Activated CD8-positive, alpha-beta memory T cell treated with anti-CD3 and anti-CD28 coated beads, Interleukin-2, amount 10 ng/mL, durations not matched to agents 7 days and 5 days (primary cell): ENCODE measurements at regions not wholly inside any gene's neighbourhood (a gene's known extent, or its start where the extent isn't known, plus 50 kb on each side); places are given as distances from the start of the nearest gene placed in this dataset.

Experiments
- ATAC-seq: fragments of 150-1000 bp; cut with Tn5 transposase; one replicate; pipeline ENCODE4 v1.10.0; 2021; ENCODE audit warnings: moderate library complexity
- CTCF ChIA-PET: fragments of 350-600 bp; sonication (Branson Sonifier 250); formaldehyde crosslinking; loops from one replicate; lab custom pipeline; 2021; ENCODE audit warnings: antibody characterized with exemption; lab: Charles Lee
- DNase-seq: peaks from one replicate; pipeline ENCODE4 v3.0.0-alpha.2; 2020
- H3K27ac Mint-ChIP-seq: one replicate; pipeline ENCODE4 v1.8.0; 2021; ENCODE audit warnings: mild to moderate bottlenecking, mixed read lengths
- H3K27me3 Mint-ChIP-seq: one replicate; pipeline ENCODE4 v1.8.0; 2021; ENCODE audit warnings: mixed read lengths
- H3K36me3 Mint-ChIP-seq: one replicate; pipeline ENCODE4 v1.8.0; 2021; ENCODE audit warnings: mild to moderate bottlenecking, mixed read lengths
- H3K4me1 Mint-ChIP-seq: one replicate; pipeline ENCODE4 v1.8.0; 2021; ENCODE audit warnings: mixed read lengths
- H3K4me3 Mint-ChIP-seq: one replicate; pipeline ENCODE4 v1.8.0; 2021; ENCODE audit warnings: mild to moderate bottlenecking, moderate library complexity, mixed read lengths
- H3K9me3 Mint-ChIP-seq: one replicate; pipeline ENCODE4 v1.8.0; 2022; ENCODE audit warnings: low read depth, mixed read lengths

DNA sequence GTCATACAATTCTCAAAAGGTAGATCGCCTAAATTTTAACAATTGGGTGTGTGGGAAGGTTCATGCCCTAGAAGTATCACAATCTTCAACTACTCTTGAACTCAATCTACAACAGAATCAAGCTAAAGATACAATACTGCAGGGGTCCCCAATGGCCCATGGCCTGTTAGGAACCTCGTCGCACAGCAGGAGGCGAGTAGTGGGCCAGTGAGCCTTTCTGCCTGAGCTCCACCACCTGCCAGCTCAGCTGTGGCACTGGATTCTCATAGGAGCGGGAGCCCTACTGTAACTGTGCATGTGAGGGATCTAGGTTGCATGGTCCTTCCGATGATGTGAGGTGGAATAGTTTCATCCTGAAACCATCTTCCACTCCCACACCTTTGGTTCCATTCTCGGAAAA is 230.6 kb downstream of the KLF12 start:
- CTCF ChIA-PET = no interaction called here
- no peaks in the 10 kb centered on the region for H3K27me3 Mint-ChIP-seq
- ATAC-seq (no peak), DNase-seq (no peak)
- H3K9me3 Mint-ChIP-seq = no peaks in the 10 kb centered on the region
- peaks cover 3% of the 10 kb centered on the region for H3K36me3 Mint-ChIP-seq
- H3K4me3 Mint-ChIP-seq = no peak overlapping the region
- H3K4me1 Mint-ChIP-seq = no peaks in the 10 kb centered on the region
- H3K27ac Mint-ChIP-seq = no peak overlapping the region

DNA sequence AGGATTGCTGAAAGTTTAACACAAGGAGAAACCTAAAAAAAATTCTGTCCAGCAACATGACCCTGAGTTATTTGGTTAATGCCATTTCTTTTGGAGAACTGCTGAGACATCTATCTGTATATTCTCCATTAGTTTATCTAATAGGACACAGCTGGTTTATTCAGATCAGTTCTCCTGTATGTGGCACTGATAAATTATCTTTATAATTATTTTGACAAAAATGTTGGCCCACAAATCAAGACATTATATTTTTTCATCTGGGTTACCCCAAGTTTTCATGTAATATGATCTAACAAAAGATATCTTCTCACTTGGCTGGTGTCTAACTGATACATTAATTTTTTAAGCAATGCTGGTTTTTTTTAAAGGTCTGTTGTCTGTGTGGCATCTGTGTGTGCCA is 231.4 kb downstream of the KLF12 start:
- H3K4me3 Mint-ChIP-seq = no peak overlapping the region
- ATAC-seq = no peak
- peaks cover 3% of the 10 kb centered on the region for H3K36me3 Mint-ChIP-seq
- no peaks in the 10 kb centered on the region for H3K4me1 Mint-ChIP-seq
- DNase-seq = no peak
- H3K9me3 Mint-ChIP-seq = no peaks in the 10 kb centered on the region
- no peaks in the 10 kb centered on the region for H3K27me3 Mint-ChIP-seq
- CTCF ChIA-PET = no interaction called here
- H3K27ac Mint-ChIP-seq = no peak overlapping the region

GRCh38 chr13:73902296-73902695 is 231.9 kb downstream of the KLF12 start:
- H3K4me1 Mint-ChIP-seq = no peaks in the 10 kb centered on the region
- no peak overlapping the region for H3K27ac Mint-ChIP-seq
- CTCF ChIA-PET = no interaction called here
- no peak for DNase-seq
- H3K27me3 Mint-ChIP-seq = no peaks in the 10 kb centered on the region
- H3K36me3 Mint-ChIP-seq = peaks cover 5% of the 10 kb centered on the region
- no peak for ATAC-seq
- H3K4me3 Mint-ChIP-seq = no peak overlapping the region
- no peaks in the 10 kb centered on the region for H3K9me3 Mint-ChIP-seq

DNA sequence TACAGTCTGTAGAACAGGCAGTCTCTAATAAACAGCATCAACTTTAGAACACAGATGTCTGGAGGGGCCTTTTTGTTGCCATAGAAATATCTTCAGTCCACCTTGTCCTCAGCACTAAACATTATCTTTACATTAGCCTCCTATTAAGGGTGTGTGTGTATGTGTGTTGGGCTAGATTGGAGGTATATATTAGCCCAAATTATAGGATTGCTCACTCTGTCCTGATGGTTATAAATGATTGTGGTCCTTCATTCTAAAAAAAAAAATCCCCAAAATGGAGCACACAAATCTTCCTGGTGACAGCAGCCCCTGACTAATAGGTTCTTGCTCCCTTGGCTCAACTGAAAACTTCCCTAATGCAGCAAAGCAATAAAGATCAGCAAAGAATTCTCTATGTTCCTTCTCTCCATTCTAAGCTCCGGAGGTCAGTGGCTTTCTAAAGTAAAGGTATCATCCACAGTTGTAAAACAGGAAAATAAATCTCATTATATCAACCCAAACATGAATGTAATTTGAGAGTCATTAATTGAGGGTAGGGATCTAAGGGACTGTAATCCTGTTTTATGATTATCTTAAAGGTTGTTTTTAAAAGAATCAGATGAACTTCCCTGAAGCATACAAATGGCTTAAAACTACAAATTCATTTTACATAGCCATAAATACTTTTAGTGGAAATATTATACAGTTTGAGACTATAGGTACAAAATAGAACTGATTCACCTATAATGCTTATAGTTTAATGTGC is 232.7 kb downstream of the KLF12 start:
- Mint-ChIP-seq H3K27me3 (no peaks in the 10 kb centered on the region), H3K27ac (no peak overlapping the region), H3K4me1 (no peaks in the 10 kb centered on the region), H3K36me3 (peaks cover 5% of the 10 kb centered on the region), H3K4me3 (no peak overlapping the region), H3K9me3 (no peaks in the 10 kb centered on the region)
- DNase-seq (no peak), ATAC-seq (no peak)
- CTCF ChIA-PET = no interaction called here

- Mint-ChIP-seq H3K36me3 (peaks cover 5% of the 10 kb centered on the region), H3K9me3 (no peaks in the 10 kb centered on the region), H3K27ac (no peak overlapping the region), H3K4me1 (no peaks in the 10 kb centered on the region), H3K27me3 (no peaks in the 10 kb centered on the region), H3K4me3 (no peak overlapping the region)
- ATAC-seq = no peak
- CTCF ChIA-PET = no interaction called here
- DNase-seq = no peak
Measured at GRCh38 chr13:73900591-73900990, 233.6 kb downstream of the KLF12 start.

DNA sequence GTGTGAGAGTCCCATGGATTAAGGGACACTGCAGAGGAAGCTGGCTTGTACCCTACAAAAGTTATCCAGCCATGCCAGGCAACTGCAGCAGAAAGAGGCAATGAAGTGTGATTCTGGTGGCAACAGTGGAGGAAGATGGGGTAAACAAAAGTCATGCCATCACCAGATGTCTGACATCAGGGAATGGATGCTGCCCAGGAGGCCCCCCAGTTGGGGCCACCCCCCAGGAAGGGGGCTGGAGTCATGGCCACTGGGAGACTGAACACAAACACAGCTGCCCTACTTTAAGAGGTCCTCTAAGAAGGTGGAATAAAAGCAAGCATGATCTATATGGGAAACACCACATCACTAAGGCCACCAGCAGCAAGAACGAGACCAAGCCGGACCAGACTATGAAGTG is 235.3 kb downstream of the KLF12 start:
- ATAC-seq (no peak), DNase-seq (no peak)
- H3K9me3 Mint-ChIP-seq = no peaks in the 10 kb centered on the region
- peaks cover 8% of the 10 kb centered on the region for H3K36me3 Mint-ChIP-seq
- no peak overlapping the region for H3K27ac Mint-ChIP-seq
- H3K4me1 Mint-ChIP-seq = peaks cover 3% of the 10 kb centered on the region
- H3K27me3 Mint-ChIP-seq = no peaks in the 10 kb centered on the region
- CTCF ChIA-PET = no interaction called here
- H3K4me3 Mint-ChIP-seq = no peak overlapping the region

GRCh38 chr13:73898276-73898675 is 235.9 kb downstream of the KLF12 start:
- Mint-ChIP-seq H3K36me3 (peaks cover 8% of the 10 kb centered on the region), H3K4me1 (peaks cover 3% of the 10 kb centered on the region), H3K27ac (no peak overlapping the region), H3K9me3 (no peaks in the 10 kb centered on the region), H3K27me3 (no peaks in the 10 kb centered on the region), H3K4me3 (no peak overlapping the region)
- no peak for ATAC-seq
- DNase-seq = no peak
- CTCF ChIA-PET = no interaction called here

DNA sequence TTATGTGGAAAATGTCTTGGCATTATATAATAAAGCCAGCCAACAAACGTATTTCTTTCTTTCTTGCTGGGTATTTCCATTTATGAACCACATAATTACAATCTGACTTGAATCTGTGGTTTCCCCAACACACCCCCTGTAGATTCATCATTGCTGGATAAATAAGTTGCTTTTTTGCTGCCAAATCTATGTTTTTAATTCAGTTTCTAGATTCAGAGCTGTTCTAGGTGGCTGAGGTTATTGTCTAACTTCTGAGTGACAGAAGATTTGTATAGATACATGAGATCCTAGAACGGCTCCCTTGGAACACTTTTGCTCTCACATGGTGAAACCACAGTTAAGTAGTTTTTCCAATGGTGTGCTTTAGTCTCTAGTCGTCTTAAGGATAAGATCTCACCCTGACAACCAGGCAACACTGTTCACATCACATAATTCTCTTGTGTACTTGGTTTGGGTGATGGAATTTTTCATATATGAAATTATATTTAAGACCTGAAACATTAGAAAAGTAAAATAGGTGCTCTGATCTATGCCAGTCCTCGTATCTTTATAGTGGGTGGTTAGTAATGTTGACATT is 239.1 kb downstream of the KLF12 start:
- H3K4me3 Mint-ChIP-seq = no peak overlapping the region
- no peaks in the 10 kb centered on the region for H3K9me3 Mint-ChIP-seq
- no peak for DNase-seq
- no peaks in the 10 kb centered on the region for H3K27me3 Mint-ChIP-seq
- CTCF ChIA-PET = no interaction called here
- H3K36me3 Mint-ChIP-seq = peaks cover 7% of the 10 kb centered on the region
- ATAC-seq = no peak
- H3K4me1 Mint-ChIP-seq = peaks cover 3% of the 10 kb centered on the region
- no peak overlapping the region for H3K27ac Mint-ChIP-seq

DNA sequence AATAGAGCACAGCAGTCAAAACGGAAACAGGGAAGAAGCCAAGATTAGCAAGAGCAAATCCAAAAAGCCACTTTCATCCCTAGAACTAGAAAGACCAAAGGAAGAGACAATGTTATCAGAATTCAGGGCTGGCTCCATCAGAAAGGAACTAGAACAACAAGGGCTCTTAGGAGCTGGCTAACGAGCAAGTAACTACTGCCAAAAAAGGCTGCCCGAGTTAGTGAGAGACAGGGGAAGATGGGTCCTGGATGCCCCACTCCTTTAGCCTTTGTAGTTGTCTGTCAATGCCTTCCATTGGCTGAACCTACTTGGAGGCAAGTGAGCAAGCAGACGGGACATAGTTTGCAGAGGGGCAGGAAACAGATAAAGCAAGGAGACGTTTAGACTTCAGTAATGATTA is 240.4 kb downstream of the KLF12 start:
- DNase-seq (no peak), ATAC-seq (no peak)
- no peak overlapping the region for H3K27ac Mint-ChIP-seq
- H3K4me3 Mint-ChIP-seq = no peak overlapping the region
- peaks cover 3% of the 10 kb centered on the region for H3K4me1 Mint-ChIP-seq
- CTCF ChIA-PET = no interaction called here
- no peaks in the 10 kb centered on the region for H3K9me3 Mint-ChIP-seq
- H3K36me3 Mint-ChIP-seq = peaks cover 8% of the 10 kb centered on the region
- no peaks in the 10 kb centered on the region for H3K27me3 Mint-ChIP-seq

DNA sequence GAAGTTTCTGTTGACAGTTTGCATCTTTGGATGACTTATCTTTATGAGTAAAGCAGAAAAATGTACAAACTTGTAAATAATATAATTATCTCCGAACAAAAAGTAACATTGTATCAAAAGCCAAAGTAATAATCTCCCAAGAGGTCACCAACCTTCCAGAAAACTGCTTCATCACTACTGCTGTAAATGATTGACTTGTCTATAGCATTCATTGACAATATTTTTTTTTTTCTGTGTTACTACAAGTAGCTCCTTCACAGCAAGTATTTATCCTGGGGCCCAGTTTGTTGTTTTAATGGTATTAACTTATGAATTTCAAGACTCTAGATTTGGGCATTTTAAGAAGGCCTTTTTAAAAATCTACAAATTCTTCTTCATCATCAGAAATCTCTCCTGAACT is 242.4 kb downstream of the KLF12 start:
- Mint-ChIP-seq H3K4me3 (no peak overlapping the region), H3K27me3 (no peaks in the 10 kb centered on the region), H3K9me3 (no peaks in the 10 kb centered on the region), H3K36me3 (peaks cover 10% of the 10 kb centered on the region), H3K27ac (no peak overlapping the region), H3K4me1 (peaks cover 3% of the 10 kb centered on the region)
- DNase-seq = no peak
- ATAC-seq = no peak
- CTCF ChIA-PET = no interaction called here

- no peak for ATAC-seq
- Mint-ChIP-seq H3K9me3 (peaks cover 6% of the 10 kb centered on the region), H3K27me3 (no peaks in the 10 kb centered on the region), H3K4me3 (no peak overlapping the region), H3K36me3 (peaks cover 27% of the 10 kb centered on the region), H3K4me1 (no peaks in the 10 kb centered on the region), H3K27ac (no peak overlapping the region)
- no peak for DNase-seq
- CTCF ChIA-PET = interaction anchor here (0.6 kb wide), 1 partner anchor 21 kb away, joined by 3 read pairs; no protein-coding TSS in a partner anchor
Measured at GRCh38 chr13:73883162-73883561, 251.0 kb downstream of the KLF12 start.

GRCh38 chr13:73880365-73880764 is 253.8 kb downstream of the KLF12 start:
- CTCF ChIA-PET = no interaction called here
- ATAC-seq = no peak
- Mint-ChIP-seq H3K4me3 (no peak overlapping the region), H3K36me3 (peaks cover 16% of the 10 kb centered on the region), H3K27me3 (no peaks in the 10 kb centered on the region), H3K27ac (no peak overlapping the region), H3K9me3 (peaks cover 2% of the 10 kb centered on the region), H3K4me1 (no peaks in the 10 kb centered on the region)
- DNase-seq = no peak

GRCh38 chr13:73879346-73880015 is 254.7 kb downstream of the KLF12 start:
- no peak for DNase-seq
- no peak for ATAC-seq
- H3K9me3 Mint-ChIP-seq = no peaks in the 10 kb centered on the region
- H3K27ac Mint-ChIP-seq = no peak overlapping the region
- peaks cover 12% of the 10 kb centered on the region for H3K36me3 Mint-ChIP-seq
- H3K27me3 Mint-ChIP-seq = no peaks in the 10 kb centered on the region
- CTCF ChIA-PET = no interaction called here
- H3K4me3 Mint-ChIP-seq = no peak overlapping the region
- H3K4me1 Mint-ChIP-seq = no peaks in the 10 kb centered on the region

- H3K27ac Mint-ChIP-seq = no peak overlapping the region
- no peaks in the 10 kb centered on the region for H3K9me3 Mint-ChIP-seq
- ATAC-seq (no peak), DNase-seq (no peak)
- H3K36me3 Mint-ChIP-seq = peaks cover 13% of the 10 kb centered on the region
- CTCF ChIA-PET = no interaction called here
- H3K4me3 Mint-ChIP-seq = no peak overlapping the region
- peaks cover 3% of the 10 kb centered on the region for H3K4me1 Mint-ChIP-seq
- no peaks in the 10 kb centered on the region for H3K27me3 Mint-ChIP-seq
Measured at GRCh38 chr13:73877399-73877798, 256.8 kb downstream of the KLF12 start.
